ENCODE measurements at regions not wholly inside any gene's neighbourhood (a gene's known extent, or its start where the extent isn't known, plus 50 kb on each side); places are given as distances from the start of the nearest gene placed in this dataset.

- ChIA-PET POLR2A (no interaction called here), CTCF (no interaction called here)
- H4K20me1 ChIP-seq (replicated peaks; ENCODE audit: control insufficient read depth, extremely low read depth, insufficient read depth, low read length) = no peaks in the 10 kb centered on the region
- intact Hi-C loops (cut with micrococcal nuclease) (no loop called here), dilution Hi-C loops (cut with MboI; ENCODE audit: extremely low pct_ligation_motif_present, low sequenced_read_pairs) (no loop called here)
- no TSS peak for BruUV-seq (replicated peaks)
- no peaks in the 10 kb centered on the region for H3K36me3 ChIP-seq (ENCODE audit: control insufficient read depth in 2 of 2, extremely low read depth in 1 of 2, insufficient read depth in 2 of 2, low read length in 2 of 2)
- no peak overlapping the region for H3K9ac ChIP-seq (replicated peaks; ENCODE audit: extremely low read depth, insufficient read depth, low read length)
- no peaks in the 10 kb centered on the region for H3K27me3 ChIP-seq (ENCODE audit: control insufficient read depth in 2 of 2, insufficient read depth in 2 of 2, low read length in 2 of 2)
- TF ChIP-seq EZH2 (IDR thresholded peaks at IDR 0.05; ENCODE audit: borderline replicate concordance, low read depth, low read length, severe bottlenecking) (no peak), POLR2A (IDR thresholded peaks at IDR 0.05; ENCODE audit: low read depth, low read length) (no peak), MYC (IDR thresholded peaks at IDR 0.05; ENCODE audit: low read depth, low read length) (no peak), FOS (IDR thresholded peaks at IDR 0.05; ENCODE audit: borderline replicate concordance, insufficient read depth, low read length) (no peak), JUN (IDR thresholded peaks at IDR 0.05; ENCODE audit: borderline replicate concordance, insufficient read depth, insufficient read length, low read depth) (no peak), GATA2 (IDR thresholded peaks at IDR 0.05; ENCODE audit: insufficient read depth, insufficient read length, low read depth, low read length) (no peak), POLR2AphosphoS5 (IDR thresholded peaks at IDR 0.05; ENCODE audit: insufficient read depth, low read depth, low read length) (no peak)
- TF ChIP-seq, protein P1, sequence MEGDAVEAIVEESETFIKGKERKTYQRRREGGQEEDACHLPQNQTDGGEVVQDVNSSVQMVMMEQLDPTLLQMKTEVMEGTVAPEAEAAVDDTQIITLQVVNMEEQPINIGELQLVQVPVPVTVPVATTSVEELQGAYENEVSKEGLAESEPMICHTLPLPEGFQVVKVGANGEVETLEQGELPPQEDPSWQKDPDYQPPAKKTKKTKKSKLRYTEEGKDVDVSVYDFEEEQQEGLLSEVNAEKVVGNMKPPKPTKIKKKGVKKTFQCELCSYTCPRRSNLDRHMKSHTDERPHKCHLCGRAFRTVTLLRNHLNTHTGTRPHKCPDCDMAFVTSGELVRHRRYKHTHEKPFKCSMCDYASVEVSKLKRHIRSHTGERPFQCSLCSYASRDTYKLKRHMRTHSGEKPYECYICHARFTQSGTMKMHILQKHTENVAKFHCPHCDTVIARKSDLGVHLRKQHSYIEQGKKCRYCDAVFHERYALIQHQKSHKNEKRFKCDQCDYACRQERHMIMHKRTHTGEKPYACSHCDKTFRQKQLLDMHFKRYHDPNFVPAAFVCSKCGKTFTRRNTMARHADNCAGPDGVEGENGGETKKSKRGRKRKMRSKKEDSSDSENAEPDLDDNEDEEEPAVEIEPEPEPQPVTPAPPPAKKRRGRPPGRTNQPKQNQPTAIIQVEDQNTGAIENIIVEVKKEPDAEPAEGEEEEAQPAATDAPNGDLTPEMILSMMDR (IDR thresholded peaks at IDR 0.05; ENCODE audit: extremely low read depth in 1 of 2, insufficient read depth in 1 of 2, low read depth in 1 of 2, low read length in 2 of 2) = no peak
- TF ChIP-seq, protein P2, sequence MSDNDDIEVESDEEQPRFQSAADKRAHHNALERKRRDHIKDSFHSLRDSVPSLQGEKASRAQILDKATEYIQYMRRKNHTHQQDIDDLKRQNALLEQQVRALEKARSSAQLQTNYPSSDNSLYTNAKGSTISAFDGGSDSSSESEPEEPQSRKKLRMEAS (IDR thresholded peaks at IDR 0.05; ENCODE audit: insufficient read depth, insufficient read length) = no peak
- no peaks in the 10 kb centered on the region for H3K4me1 ChIP-seq (ENCODE audit: control insufficient read depth, extremely low read depth, insufficient read depth, low read length)
- no peak overlapping the region for H3K27ac ChIP-seq (ENCODE audit: insufficient read depth, low read depth, low read length)
- no peaks in the 10 kb centered on the region for H3K9me3 ChIP-seq (replicated peaks; ENCODE audit: control insufficient read depth, insufficient read depth, low read length)
- no peak overlapping the region for H3K4me2 ChIP-seq (ENCODE audit: insufficient read depth, low read length)
- no peaks in the 10 kb centered on the region for H3K79me2 ChIP-seq (ENCODE audit: control insufficient read depth, insufficient read depth, low read length)
- FAIRE-seq = no peak
- H3K4me3 ChIP-seq (replicated peaks in 1 of 3; ENCODE audit: insufficient read depth in 1 of 3, low read depth in 1 of 3, low read length in 3 of 3) = no peak overlapping the region
- no peak overlapping the region for H2AFZ ChIP-seq (ENCODE audit: low read depth, low read length)
- H3K9me1 ChIP-seq (replicated peaks; ENCODE audit: control insufficient read depth, extremely low read depth, insufficient read depth, low read length) = no peaks in the 10 kb centered on the region
- DNase-seq (ENCODE audit: low read depth, low spot score) = no peak
Measured at GRCh38 chr12:90393652-90394051, 561.3 kb downstream of the CCER1 start.
